MM.1S (cell line): ENCODE measurements at regions not wholly inside any gene's neighbourhood (a gene's known extent, or its start where the extent isn't known, plus 50 kb on each side); places are given as distances from the start of the nearest gene placed in this dataset.
A peak's percentile ranks its signal among the peaks of the same experiment; 100 is the strongest.

ENCODE experiments used
- DNase-seq: peaks from one replicate; pipeline ENCODE4 v3.0.0-alpha.2; 2015
- H2AFZ ChIP-seq: fragments of 300-600 bp; sonication (generic); 2 replicates; pipeline ENCODE4 v1.6.0; 2016; ENCODE audit warnings: antibody characterized with exemption, low read length
- H3F3A ChIP-seq: fragments of 300-600 bp; sonication (generic); 2 replicates; pipeline ENCODE4 v1.6.1; 2016; ENCODE audit warnings: mild to moderate bottlenecking, antibody characterized with exemption, low read length, moderate library complexity, mixed read lengths; ENCODE audit not compliant: insufficient read depth
- H3K27ac ChIP-seq: fragments of 300-600 bp; sonication (generic); 2 replicates; pipeline ENCODE4 v1.5.1; 2016; ENCODE audit warnings: mild to moderate bottlenecking, low read length
- H3K27me3 ChIP-seq: fragments of 300-600 bp; sonication (generic); replicated peaks from 2 replicates; pipeline ENCODE4 v1.6.0; 2016; ENCODE audit warnings: low read length; ENCODE audit not compliant: insufficient read depth
- H3K36me3 ChIP-seq: fragments of 300-600 bp; sonication (generic); replicated peaks from 2 replicates; pipeline ENCODE4 v1.6.1; 2016; ENCODE audit warnings: mild to moderate bottlenecking, low read length, mixed read lengths; ENCODE audit not compliant: insufficient read depth
- H3K4me1 ChIP-seq: fragments of 300-600 bp; sonication (generic); 2 replicates; pipeline ENCODE4 v1.6.1; 2016; ENCODE audit warnings: low read length, mixed read lengths
- H3K4me2 ChIP-seq: fragments of 300-600 bp; sonication (generic); 2 replicates; pipeline ENCODE4 v1.6.0; 2016; ENCODE audit warnings: low read depth, low read length
- H3K4me3 ChIP-seq: fragments of 300-600 bp; sonication (generic); 2 replicates; pipeline ENCODE4 v1.5.1; 2016; ENCODE audit warnings: low read length, mixed read lengths
- H3K79me2 ChIP-seq: fragments of 300-600 bp; sonication (generic); 2 replicates; pipeline ENCODE4 v1.6.1; 2016; ENCODE audit warnings: mixed run types, low read length, mixed read lengths
- H3K9ac ChIP-seq: fragments of 300-600 bp; sonication (generic); 2 replicates; pipeline ENCODE4 v1.6.1; 2016; ENCODE audit warnings: low read length, mixed read lengths
- H3K9me2 ChIP-seq: fragments of 300-600 bp; sonication (generic); replicated peaks from 2 replicates; pipeline ENCODE4 v1.6.1; 2016; ENCODE audit warnings: mild to moderate bottlenecking, low read length, mixed read lengths; ENCODE audit not compliant: insufficient read depth
- H3K9me3 ChIP-seq: fragments of 300-600 bp; sonication (generic); replicated peaks from 2 replicates; pipeline ENCODE4 v1.6.1; 2016; ENCODE audit warnings: mild to moderate bottlenecking, low read length, mixed read lengths; ENCODE audit not compliant: insufficient read depth
- H4K20me1 ChIP-seq: fragments of 300-600 bp; sonication (generic); 2 replicates; pipeline ENCODE4 v1.6.1; 2016; ENCODE audit warnings: mild to moderate bottlenecking, low read length, moderate library complexity, mixed read lengths; ENCODE audit not compliant: insufficient read depth
- EZH2 ChIP-seq: fragments of 300-600 bp; sonication (generic); optimal IDR thresholded peaks from 2 replicates; pipeline ENCODE3; 2017; ENCODE audit warnings: low read depth, mild to moderate bottlenecking, antibody characterized with exemption, low read length, mixed read lengths
- EZH2phosphoT487 ChIP-seq: fragments of 300-600 bp; sonication (generic); IDR thresholded peaks from 2 replicates; pipeline ENCODE4 v1.6.1; 2018; ENCODE audit warnings: antibody characterized with exemption, low read length
- TF ChIP-seq, protein P1 (sequence below): fragments of 300-600 bp; sonication (generic); IDR thresholded peaks from 2 replicates; pipeline ENCODE4 v1.5.1; 2016; ENCODE audit warnings: antibody characterized with exemption, low read length, mixed read lengths

DNA sequence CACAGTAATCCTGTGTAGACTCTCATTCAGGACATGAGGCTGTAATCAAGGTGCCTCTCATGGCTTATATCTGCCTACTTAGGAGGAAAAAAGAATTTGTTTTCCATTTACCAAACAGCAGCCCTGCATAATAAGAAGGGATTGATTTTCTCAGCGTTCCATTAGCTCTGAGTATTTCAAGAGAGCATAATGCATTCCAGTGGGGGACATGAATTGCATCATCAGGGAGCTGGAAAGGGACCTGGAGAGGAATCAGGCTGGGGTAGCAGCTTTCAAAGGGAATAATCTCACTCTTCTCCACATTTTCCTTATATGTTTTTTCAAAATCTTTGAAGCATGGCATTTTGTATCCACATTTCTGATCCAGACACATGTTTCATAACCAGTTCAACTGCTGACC is 150.6 kb upstream of the ANKRD28 start:
- Histone ChIP-seq H3K27me3 (no peaks in the 10 kb centered on the region), H4K20me1 (no peaks in the 10 kb centered on the region), H3K27ac (no peak overlapping the region), H3F3A (no peaks in the 10 kb centered on the region), H3K36me3 (no peaks in the 10 kb centered on the region), H3K9me3 (no peaks in the 10 kb centered on the region), H2AFZ (no peak overlapping the region), H3K4me3 (no peak overlapping the region), H3K4me1 (no peaks in the 10 kb centered on the region), H3K4me2 (no peak overlapping the region), H3K79me2 (no peaks in the 10 kb centered on the region), H3K9ac (no peak overlapping the region), H3K9me2 (no peaks in the 10 kb centered on the region)
- TF ChIP-seq, protein P1, sequence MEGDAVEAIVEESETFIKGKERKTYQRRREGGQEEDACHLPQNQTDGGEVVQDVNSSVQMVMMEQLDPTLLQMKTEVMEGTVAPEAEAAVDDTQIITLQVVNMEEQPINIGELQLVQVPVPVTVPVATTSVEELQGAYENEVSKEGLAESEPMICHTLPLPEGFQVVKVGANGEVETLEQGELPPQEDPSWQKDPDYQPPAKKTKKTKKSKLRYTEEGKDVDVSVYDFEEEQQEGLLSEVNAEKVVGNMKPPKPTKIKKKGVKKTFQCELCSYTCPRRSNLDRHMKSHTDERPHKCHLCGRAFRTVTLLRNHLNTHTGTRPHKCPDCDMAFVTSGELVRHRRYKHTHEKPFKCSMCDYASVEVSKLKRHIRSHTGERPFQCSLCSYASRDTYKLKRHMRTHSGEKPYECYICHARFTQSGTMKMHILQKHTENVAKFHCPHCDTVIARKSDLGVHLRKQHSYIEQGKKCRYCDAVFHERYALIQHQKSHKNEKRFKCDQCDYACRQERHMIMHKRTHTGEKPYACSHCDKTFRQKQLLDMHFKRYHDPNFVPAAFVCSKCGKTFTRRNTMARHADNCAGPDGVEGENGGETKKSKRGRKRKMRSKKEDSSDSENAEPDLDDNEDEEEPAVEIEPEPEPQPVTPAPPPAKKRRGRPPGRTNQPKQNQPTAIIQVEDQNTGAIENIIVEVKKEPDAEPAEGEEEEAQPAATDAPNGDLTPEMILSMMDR: no peak
- no peak for TF ChIP-seq EZH2
- TF ChIP-seq EZH2phosphoT487: no peak
- DNase-seq: no peak

DNA sequence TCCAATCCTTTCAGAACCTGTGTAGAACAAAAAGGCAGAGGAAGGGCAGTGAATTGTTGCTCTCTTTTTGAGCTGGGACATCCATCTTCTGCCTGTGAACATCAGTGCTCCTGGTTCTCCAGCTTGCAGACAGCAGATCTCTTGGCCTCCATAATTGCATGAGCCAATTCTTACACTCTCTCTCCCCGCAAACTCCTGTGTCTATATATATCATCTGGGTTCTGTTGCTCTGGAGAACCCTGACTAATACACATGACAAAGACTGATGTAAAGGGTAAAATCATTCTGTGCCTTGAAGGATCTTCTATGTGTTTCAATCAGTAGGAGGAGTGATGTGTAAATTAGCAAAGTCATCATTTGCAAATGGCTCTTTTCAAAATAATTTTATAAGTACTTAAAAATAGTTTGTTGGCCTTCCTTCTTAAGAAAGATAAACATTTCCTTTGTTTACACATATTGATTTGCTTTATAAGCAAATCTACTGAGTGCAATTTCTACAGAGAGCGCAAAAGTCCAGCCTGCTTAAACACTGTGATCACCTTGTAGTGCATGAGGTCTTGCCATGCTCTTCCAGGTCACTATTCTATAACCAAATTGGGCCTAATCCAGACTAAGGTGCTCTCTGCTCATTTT is 154.9 kb upstream of the ANKRD28 start:
- Histone ChIP-seq H3K9me2 (no peaks in the 10 kb centered on the region), H3K36me3 (no peaks in the 10 kb centered on the region), H2AFZ (no peak overlapping the region), H3K27ac (no peak overlapping the region), H3K4me2 (no peak overlapping the region), H3K4me1 (no peaks in the 10 kb centered on the region), H3F3A (no peaks in the 10 kb centered on the region), H3K79me2 (no peaks in the 10 kb centered on the region), H3K4me3 (no peak overlapping the region), H3K27me3 (no peaks in the 10 kb centered on the region), H4K20me1 (no peaks in the 10 kb centered on the region), H3K9ac (no peak overlapping the region), H3K9me3 (no peaks in the 10 kb centered on the region)
- DNase-seq: no peak
- TF ChIP-seq EZH2phosphoT487: no peak
- TF ChIP-seq EZH2: no peak

DNA sequence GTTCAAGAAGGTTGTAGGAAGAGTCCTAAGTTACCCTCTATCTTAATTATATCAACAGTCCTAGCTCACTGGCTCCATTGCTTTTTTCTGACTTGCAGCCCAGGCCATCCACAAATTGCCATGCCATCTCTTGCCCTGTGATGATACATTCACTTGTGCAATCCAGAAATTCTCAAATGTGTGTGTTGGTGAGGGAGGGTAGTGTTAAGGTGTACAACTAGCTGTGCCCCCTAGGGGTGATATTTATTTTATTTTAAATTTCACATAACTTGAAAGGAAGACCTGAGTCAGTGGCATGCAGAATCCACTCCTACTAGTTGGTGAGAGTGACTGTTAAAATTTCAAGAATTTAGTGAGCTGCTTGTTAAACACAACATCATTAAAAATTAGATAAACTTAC is 156.1 kb upstream of the ANKRD28 start:
- no peaks in the 10 kb centered on the region for H4K20me1 ChIP-seq
- DNase-seq: no peak
- no peak overlapping the region for H3K27ac ChIP-seq
- no peak overlapping the region for H3K4me3 ChIP-seq
- H3K9ac ChIP-seq: no peak overlapping the region
- H3K9me2 ChIP-seq: no peaks in the 10 kb centered on the region
- no peaks in the 10 kb centered on the region for H3K79me2 ChIP-seq
- H3K36me3 ChIP-seq: no peaks in the 10 kb centered on the region
- no peak overlapping the region for H3K4me2 ChIP-seq
- no peaks in the 10 kb centered on the region for H3K9me3 ChIP-seq
- no peaks in the 10 kb centered on the region for H3F3A ChIP-seq
- no peak overlapping the region for H2AFZ ChIP-seq
- H3K4me1 ChIP-seq: no peaks in the 10 kb centered on the region
- TF ChIP-seq, protein P1: peak; percentile 16; the same call in 1 of the 2 replicates
- no peak for TF ChIP-seq EZH2phosphoT487
- H3K27me3 ChIP-seq: no peaks in the 10 kb centered on the region

DNA sequence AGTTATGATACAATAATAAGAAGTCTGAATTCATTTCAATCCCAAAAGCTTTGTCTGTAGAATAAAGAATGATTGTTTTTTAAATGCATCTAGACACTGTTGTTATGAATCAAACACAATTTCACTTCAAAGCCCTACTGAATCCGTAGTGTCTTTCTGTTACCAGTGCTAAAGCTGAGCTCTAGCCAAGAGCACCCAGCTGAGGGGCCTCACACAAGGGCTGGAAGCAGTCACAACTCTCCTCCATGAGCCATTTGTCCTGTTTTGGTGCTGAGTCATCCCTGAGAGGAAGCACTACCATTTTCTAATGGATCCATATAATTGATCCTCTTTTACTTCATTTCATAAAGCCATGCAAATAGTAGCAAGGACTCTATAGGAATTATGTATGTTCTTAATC is 158.2 kb upstream of the ANKRD28 start:
- no peaks in the 10 kb centered on the region for H3K36me3 ChIP-seq
- no peaks in the 10 kb centered on the region for H3K9me3 ChIP-seq
- H3K27me3 ChIP-seq: no peaks in the 10 kb centered on the region
- no peak for DNase-seq
- H3F3A ChIP-seq: no peaks in the 10 kb centered on the region
- no peak overlapping the region for H3K9ac ChIP-seq
- no peak overlapping the region for H3K4me2 ChIP-seq
- H3K9me2 ChIP-seq: no peaks in the 10 kb centered on the region
- no peaks in the 10 kb centered on the region for H3K79me2 ChIP-seq
- H4K20me1 ChIP-seq: no peaks in the 10 kb centered on the region
- no peak overlapping the region for H3K27ac ChIP-seq
- H2AFZ ChIP-seq: no peak overlapping the region
- no peak overlapping the region for H3K4me3 ChIP-seq
- H3K4me1 ChIP-seq: no peaks in the 10 kb centered on the region
- TF ChIP-seq EZH2 (no peak), EZH2phosphoT487 (no peak)
- TF ChIP-seq, protein P1: no peak
